ENCODE measurements at regions not wholly inside any gene's neighbourhood (a gene's known extent, or its start where the extent isn't known, plus 50 kb on each side); places are given as distances from the start of the nearest gene placed in this dataset.
"Not testable (repeated sequence)": the region's sequence is repeated elsewhere in the genome, so short reads cannot be mapped to it uniquely, and the experiment has no call there.

- Histone ChIP-seq H3K36me3 (no peaks in the 10 kb centered on the region), H3K4me3 (no peak overlapping the region), H3K9me3 (no peaks in the 10 kb centered on the region), H3K27me3 (no peaks in the 10 kb centered on the region), H3K4me1 (no peaks in the 10 kb centered on the region), H3K27ac (no peak overlapping the region)
- intact Hi-C loops (cut with DNase I; ENCODE audit: low total_unique reads): no loop called here
- ATAC-seq (no peak), DNase-seq (no peak)
- in situ Hi-C loops (cut with MboI; ENCODE audit: low sequenced_read_pairs in 4 of 4): no loop called here
- no peak for TF ChIP-seq POLR2A (IDR thresholded peaks at IDR 0.05)
- TF ChIP-seq CTCF (IDR thresholded peaks at IDR 0.05 in 4 of 5, conservative IDR thresholded peaks at IDR 0.05 in 1 of 5): no peak
These were observed 57.4 kb upstream of the ACBD5 start for GRCh38 chr10:27297844-27298521.

- H3K27me3 ChIP-seq; in situ Hi-C loops (cut with MboI; ENCODE audit: low sequenced_read_pairs in 4 of 4); intact Hi-C loops (cut with DNase I; ENCODE audit: low total_unique reads); H3K4me3 ChIP-seq; H3K9me3 ChIP-seq; DNase-seq; H3K4me1 ChIP-seq; ATAC-seq; H3K36me3 ChIP-seq; H3K27ac ChIP-seq: not testable (repeated sequence)
These were observed 55.7 kb upstream of the ACBD5 start for GRCh38 chr10:27296285-27296684.

GRCh38 chr10:27291253-27291895 is 50.8 kb upstream of the ACBD5 start:
- intact Hi-C loops (cut with DNase I; ENCODE audit: low total_unique reads); H3K36me3 ChIP-seq; H3K9me3 ChIP-seq; H3K4me1 ChIP-seq; H3K4me3 ChIP-seq; DNase-seq; H3K27me3 ChIP-seq; H3K27ac ChIP-seq; in situ Hi-C loops (cut with MboI; ENCODE audit: low sequenced_read_pairs in 4 of 4); ATAC-seq: not testable (repeated sequence)
